SK-N-SH (cell line): ENCODE measurements at regions not wholly inside any gene's neighbourhood (a gene's known extent, or its start where the extent isn't known, plus 50 kb on each side); places are given as distances from the start of the nearest gene placed in this dataset.
A peak's percentile ranks its signal among the peaks of the same experiment; 100 is the strongest.

ENCODE experiments used
- CTCF ChIA-PET: fragments of 300-600, 350-600 bp; formaldehyde crosslinking; extraction: SDS; loops from one replicate; lab custom pipeline; 2021; lab: Yijun Ruan, JAX
- POLR2A ChIA-PET: fragments of 350-600 bp; sonication (Branson Sonifier 250); formaldehyde crosslinking; extraction: SDS; loops from one replicate; lab custom pipeline; 2020; ENCODE audit warnings: antibody characterized with exemption, inconsistent platforms; lab: Yijun Ruan, JAX
- DNase-seq: peaks from one replicate; pipeline ENCODE4 v3.0.0; 2012
- H2AFZ ChIP-seq: fragments of 200-600 bp; sonication (generic); 2 replicates; pipeline ENCODE4 v1.8.1; 2016; ENCODE audit warnings: antibody characterized with exemption, mild to moderate bottlenecking, low read depth
- H3F3A ChIP-seq: fragments of 200-600 bp; sonication (generic); replicated peaks from 2 replicates; pipeline ENCODE3; 2016; ENCODE audit warnings: antibody characterized with exemption, mild to moderate bottlenecking; ENCODE audit not compliant: insufficient read depth
- H3K27ac ChIP-seq, 2 experiments: fragments of 200-500 bp in 1 of 2; fragments of 200-600 bp in 1 of 2; sonication (Bioruptor generic) in 1 of 2; sonication (generic), shearing (Covaris generic) in 1 of 2; 2 replicates each; pipeline versions ENCODE4 v1.5.1 to v1.6.1; 2014 to 2016; ENCODE audit warnings: low read depth in 2 of 2, inconsistent platforms in 1 of 2, low read length in 1 of 2, mild to moderate bottlenecking in 1 of 2, mixed read lengths in 1 of 2
- H3K27me3 ChIP-seq: fragments of 200-600 bp; sonication (generic), shearing (Covaris generic); 2 replicates; pipeline ENCODE4 v1.6.1; 2016; ENCODE audit warnings: mixed run types; ENCODE audit not compliant: insufficient read depth
- H3K36me3 ChIP-seq, 2 experiments: fragments of 200-500 bp in 1 of 2; fragments of 200-600 bp in 1 of 2; sonication (Bioruptor generic) in 1 of 2; sonication (generic) in 1 of 2; replicated peaks in 1 of 2; 2 replicates each; pipeline versions ENCODE3 to v1.5.1; 2014 to 2016; ENCODE audit warnings: low read length in 1 of 2, mild to moderate bottlenecking in 1 of 2; ENCODE audit not compliant: insufficient read depth in 2 of 2, control insufficient read depth in 1 of 2
- H3K4me1 ChIP-seq, 2 experiments: fragments of 200-500 bp in 1 of 2; fragments of 200-600 bp in 1 of 2; sonication (Bioruptor generic) in 1 of 2; sonication (generic), shearing (Covaris generic) in 1 of 2; 2 replicates each; pipeline versions ENCODE4 v1.5.1 to v1.6.1; 2014 to 2016; ENCODE audit warnings: low read depth in 1 of 2, low read length in 1 of 2, mixed run types in 1 of 2; ENCODE audit not compliant: insufficient read depth in 2 of 2, control insufficient read depth in 1 of 2
- H3K4me2 ChIP-seq: fragments of 200-600 bp; sonication (generic), shearing (Covaris generic); 2 replicates; pipeline ENCODE4 v1.6.1; 2017; ENCODE audit warnings: mixed run types
- H3K4me3 ChIP-seq, 2 experiments: fragments of 200-500 bp in 1 of 2; fragments of 200-600 bp in 1 of 2; sonication (Bioruptor generic) in 1 of 2; sonication (generic), shearing (Covaris generic) in 1 of 2; 2 replicates each; pipeline versions ENCODE4 v1.5.1 to v1.8.1; 2014 to 2016; ENCODE audit warnings: low read depth in 2 of 2, inconsistent platforms in 1 of 2, low read length in 1 of 2, mild to moderate bottlenecking in 1 of 2, mixed read lengths in 1 of 2, moderate library complexity in 1 of 2
- H3K79me2 ChIP-seq: fragments of 200-600 bp; sonication (generic); 2 replicates; pipeline ENCODE4 v1.8.1; 2017; ENCODE audit warnings: mild to moderate bottlenecking; ENCODE audit not compliant: insufficient read depth
- H3K9ac ChIP-seq: fragments of 200-600 bp; sonication (generic); 2 replicates; pipeline ENCODE4 v1.6.1; 2017; ENCODE audit warnings: mixed run types
- H3K9me2 ChIP-seq: fragments of 200-600 bp; sonication (generic); 2 replicates; pipeline ENCODE4 v1.6.1; 2017; ENCODE audit warnings: mixed run types
- H3K9me3 ChIP-seq: fragments of 200-600 bp; sonication (generic); 2 replicates; pipeline ENCODE4 v1.6.1; 2017; ENCODE audit warnings: mixed run types, mild to moderate bottlenecking, moderate library complexity
- H4K20me1 ChIP-seq: fragments of 200-600 bp; sonication (generic); 2 replicates; pipeline ENCODE4 v1.6.1; 2017; ENCODE audit warnings: mild to moderate bottlenecking, mixed run types; ENCODE audit not compliant: insufficient read depth
- CHD2 ChIP-seq: fragments of 150-350 bp; IDR thresholded peaks from 2 replicates; pipeline ENCODE4 v1.6.1; 2018; ENCODE audit warnings: low read length; ENCODE audit not compliant: partially characterized antibody
- CTCF ChIP-seq: fragments of 200-600 bp; sonication (generic); IDR thresholded peaks from 2 replicates; pipeline ENCODE4 v1.6.1; 2017; ENCODE audit warnings: antibody characterized with exemption, mild to moderate bottlenecking, moderate library complexity
- EZH2phosphoT487 ChIP-seq: fragments of 200-600 bp; sonication (generic); IDR thresholded peaks from 2 replicates; pipeline ENCODE4 v1.6.1; 2017; ENCODE audit warnings: low read depth, mixed run types, mild to moderate bottlenecking, antibody characterized with exemption, moderate library complexity, borderline replicate concordance
- FOSL2 ChIP-seq: IDR thresholded peaks from 2 replicates; pipeline ENCODE4 v1.4.0; 2012; ENCODE audit warnings: low read depth, mild to moderate bottlenecking, moderate library complexity, borderline replicate concordance
- FOXJ3 ChIP-seq: sonication (generic); formaldehyde crosslinking; IDR thresholded peaks from 2 replicates; pipeline ENCODE4 v1.5.1; 2020; ENCODE audit warnings: mild to moderate bottlenecking, missing genetic modification reagents
- FOXM1 ChIP-seq: IDR thresholded peaks from 2 replicates; pipeline ENCODE4 v1.4.0; 2012; ENCODE audit warnings: low read depth, mild to moderate bottlenecking
- GABPA ChIP-seq: IDR thresholded peaks from 2 replicates; pipeline ENCODE4 v1.4.0; 2012; ENCODE audit warnings: low read depth, mild to moderate bottlenecking
- JUND ChIP-seq: IDR thresholded peaks from 2 replicates; pipeline ENCODE4 v1.4.0; 2012
- MEF2A ChIP-seq: IDR thresholded peaks from 2 replicates; pipeline ENCODE4 v1.4.0; 2012; ENCODE audit warnings: low read depth, borderline replicate concordance
- MXI1 ChIP-seq: IDR thresholded peaks from 2 replicates; pipeline ENCODE4 v1.6.1; 2012; ENCODE audit warnings: mild to moderate bottlenecking, low read depth, low read length, improper control_type of control experiment
- NFIC ChIP-seq: IDR thresholded peaks from 2 replicates; pipeline ENCODE4 v1.4.0; 2012; ENCODE audit warnings: borderline replicate concordance
- NRF1 ChIP-seq: IDR thresholded peaks from 2 replicates; pipeline ENCODE4 v1.6.1; 2012; ENCODE audit warnings: low read depth, mild to moderate bottlenecking, low read length
- PBX3 ChIP-seq: IDR thresholded peaks from 2 replicates; pipeline ENCODE4; 2012
- RCOR1 ChIP-seq: fragments of 150-350 bp; IDR thresholded peaks from 2 replicates; pipeline ENCODE4 v1.6.1; 2017; ENCODE audit warnings: antibody characterized with exemption, low read length
- REST ChIP-seq: IDR thresholded peaks from 2 replicates; pipeline ENCODE4 v1.6.1; 2012; ENCODE audit warnings: mild to moderate bottlenecking, low read depth, low read length, moderate library complexity
- RXRA ChIP-seq: IDR thresholded peaks from 2 replicates; pipeline ENCODE4 v1.4.0; 2012; ENCODE audit warnings: low read depth, mild to moderate bottlenecking, borderline replicate concordance
- SIN3A ChIP-seq: IDR thresholded peaks from 2 replicates; pipeline ENCODE4 v1.6.1; 2012; ENCODE audit warnings: low read depth, mild to moderate bottlenecking, low read length, moderate library complexity, borderline replicate concordance
- SMC3 ChIP-seq: IDR thresholded peaks from 2 replicates; pipeline ENCODE4 v1.6.1; 2012; ENCODE audit warnings: low read depth, low read length, improper control_type of control experiment
- TAF1 ChIP-seq: IDR thresholded peaks from 2 replicates; pipeline ENCODE4 v1.6.1; 2012; ENCODE audit warnings: low read depth, mild to moderate bottlenecking, low read length, moderate library complexity, borderline replicate concordance
- USF2 ChIP-seq: fragments of 150-350 bp; IDR thresholded peaks from 2 replicates; pipeline ENCODE4 v1.6.1; 2017; ENCODE audit warnings: antibody characterized with exemption, low read length, low read depth, borderline replicate concordance
- WGBS: methylation state at CpG from one replicate; pipeline ENCODE4 v1.1.6; 2017; ENCODE audit warnings: low lambda C conversion rate; 5-methylcytosine and 5-hydroxymethylcytosine counted together

- TF ChIP-seq CTCF (no peak), FOSL2 (no peak), GABPA (no peak)
These were observed 182.3 kb upstream of the NCAM1 start (continued) for GRCh38 chr11:112778877-112779266.

GRCh38 chr11:112780351-112781087 is 180.7 kb upstream of the NCAM1 start:
- Histone ChIP-seq H3K79me2 (no peaks in the 10 kb centered on the region), H3K36me3 (no peaks in the 10 kb centered on the region), H3K9me3 (no peaks in the 10 kb centered on the region), H3K9ac (peak overlapping the region; percentile 35; the same call in 1 of the 2 replicates), H3K4me1 (peaks cover 28 to 71% of the 10 kb centered on the region in 2 experiments), H3K4me2 (peak overlapping the region; percentile 73), H3F3A (peaks cover 11% of the 10 kb centered on the region), H2AFZ (peak overlapping the region; percentile 53), H3K9me2 (no peaks in the 10 kb centered on the region), H3K27me3 (no peaks in the 10 kb centered on the region), H4K20me1 (no peaks in the 10 kb centered on the region), H3K4me3 (no peak overlapping the region; a peak in 2 of 4 replicates), H3K27ac (peak overlapping the region; percentile 78 to 99)
- WGBS = 19% methylated on average over 18 of the region's 19 CpGs
- DNase-seq = no peak
- ChIA-PET CTCF (no interaction called here), POLR2A (no interaction called here)
- TF ChIP-seq NRF1 (no peak), FOXM1 (no peak), CHD2 (no peak), CTCF (peak; percentile 19; the same call in 1 of the 2 replicates), PBX3 (0 out of 2 replicates have a peak, but pooled peaks have one; percentile 4), EZH2phosphoT487 (no peak), SMC3 (no peak), RCOR1 (no peak), SIN3A (no peak; the same call in 1 of the 2 replicates), MXI1 (no peak), RXRA (no peak), JUND (0 out of 2 replicates have a peak, but pooled peaks have one; percentile 9), NFIC (peak; percentile 35), GABPA (no peak), REST (no peak), FOSL2 (peak; percentile 64), MEF2A (no peak), USF2 (no peak), TAF1 (no peak), FOXJ3 (CRISPR knock-in tag) (no peak)
